Inferior parietal cortex (tissue), 1 donor: ENCODE measurements at regions not wholly inside any gene's neighbourhood (a gene's known extent, or its start where the extent isn't known, plus 50 kb on each side); places are given as distances from the start of the nearest gene placed in this dataset.
"Not testable (repeated sequence)": the region's sequence is repeated elsewhere in the genome, so short reads cannot be mapped to it uniquely, and the experiment has no call there.

ENCODE experiments used
- DNase-seq: peaks from one replicate; pipeline ENCODE4 v3.0.0-alpha.2; 2016; ENCODE audit errors: extremely low spot score

GRCh38 chr4:164579270-164579942 lies 174.5 kb upstream of the SMIM31 start:
- DNase-seq: no peak

GRCh38 chr4:164591666-164592065 lies 162.3 kb upstream of the SMIM31 start:
- DNase-seq: no peak

- DNase-seq: no peak
Measured at GRCh38 chr4:164595751-164596150, 158.2 kb upstream of the SMIM31 start.

GRCh38 chr4:164596318-164596878 lies 157.5 kb upstream of the SMIM31 start:
- DNase-seq: no peak

- no peak for DNase-seq
Measured at GRCh38 chr4:164596927-164597326, 157.0 kb upstream of the SMIM31 start.

GRCh38 chr4:164601653-164602052 lies 152.3 kb upstream of the SMIM31 start:
- no peak for DNase-seq

- DNase-seq: not testable (repeated sequence)
Measured at GRCh38 chr4:164605791-164606190, 148.1 kb upstream of the SMIM31 start.

- DNase-seq: no peak
Measured at GRCh38 chr4:164606478-164606877, 147.5 kb upstream of the SMIM31 start.

GRCh38 chr4:164613256-164613655 lies 140.7 kb upstream of the SMIM31 start:
- no peak for DNase-seq

GRCh38 chr4:164613792-164614191 lies 140.1 kb upstream of the SMIM31 start:
- DNase-seq: no peak

- DNase-seq: no peak
Measured at GRCh38 chr4:164614329-164614728, 139.6 kb upstream of the SMIM31 start.

- DNase-seq: no peak
Measured at GRCh38 chr4:164614999-164615398, 138.9 kb upstream of the SMIM31 start.

- no peak for DNase-seq
Measured at GRCh38 chr4:164615964-164616363, 138.0 kb upstream of the SMIM31 start.

- DNase-seq: no peak
Measured at GRCh38 chr4:164616961-164617360, 137.0 kb upstream of the SMIM31 start.

GRCh38 chr4:164617426-164617825 lies 136.5 kb upstream of the SMIM31 start:
- DNase-seq: no peak

- no peak for DNase-seq
Measured at GRCh38 chr4:164617911-164618310, 136.0 kb upstream of the SMIM31 start.

- no peak for DNase-seq
Measured at GRCh38 chr4:164621886-164622521, 131.9 kb upstream of the SMIM31 start.

GRCh38 chr4:164623099-164623498 lies 130.8 kb upstream of the SMIM31 start:
- DNase-seq: no peak

GRCh38 chr4:164639001-164639400 lies 114.9 kb upstream of the SMIM31 start:
- DNase-seq: no peak

GRCh38 chr4:164648151-164648848 lies 105.6 kb upstream of the SMIM31 start:
- no peak for DNase-seq

GRCh38 chr4:164648849-164649212 lies 105.1 kb upstream of the SMIM31 start:
- no peak for DNase-seq

- no peak for DNase-seq
Measured at GRCh38 chr4:164659765-164660164, 94.2 kb upstream of the SMIM31 start.

- DNase-seq: not testable (repeated sequence)
Measured at GRCh38 chr4:164676152-164676551, 77.8 kb upstream of the SMIM31 start.
